ENCODE measurements at regions not wholly inside any gene's neighbourhood (a gene's known extent, or its start where the extent isn't known, plus 50 kb on each side); places are given as distances from the start of the nearest gene placed in this dataset.
"Not testable (repeated sequence)": the region's sequence is repeated elsewhere in the genome, so short reads cannot be mapped to it uniquely, and the experiment has no call there.

DNA sequence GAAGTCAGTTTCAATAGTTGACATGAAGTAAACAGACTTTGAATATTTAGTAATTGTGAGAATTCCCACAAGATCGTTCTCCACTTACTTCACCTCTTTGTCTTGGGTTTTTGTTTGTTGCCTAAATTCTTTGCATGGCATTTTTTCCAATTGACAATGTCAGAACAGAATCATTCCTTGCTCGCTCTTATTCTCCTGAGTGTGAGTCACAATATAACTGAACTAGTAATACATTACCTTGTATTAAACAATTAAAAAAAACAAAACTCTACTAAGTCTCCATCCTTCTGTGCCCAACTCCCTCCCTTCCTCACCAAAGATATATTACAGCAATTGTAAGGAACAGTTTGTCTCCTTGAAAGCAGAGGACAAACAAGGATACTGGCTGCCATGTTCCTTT lies 638.8 kb upstream of the NOVA1 start:
- DNase-seq (ENCODE audit: low spot score), result no peak

DNA sequence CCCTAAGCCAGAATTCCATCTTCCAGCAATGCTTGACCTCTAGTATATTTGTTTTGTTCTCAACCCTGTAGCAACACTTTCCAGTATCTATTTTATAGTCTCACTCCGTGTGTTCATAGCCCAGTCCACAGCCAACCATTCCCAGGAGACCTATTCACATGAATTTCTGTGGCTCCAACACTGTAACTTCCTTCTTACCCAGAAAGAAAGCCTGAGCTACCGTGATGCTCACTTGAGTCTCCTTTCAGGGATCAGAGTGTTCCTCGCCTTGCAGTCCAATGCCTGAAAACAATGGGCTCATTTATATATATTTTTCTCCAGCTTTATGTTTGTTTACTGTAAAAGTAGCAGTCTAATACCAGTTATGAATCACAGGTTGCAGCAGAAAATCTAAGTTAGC lies 645.0 kb upstream of the NOVA1 start:
- DNase-seq (ENCODE audit: low spot score), result no peak

DNA sequence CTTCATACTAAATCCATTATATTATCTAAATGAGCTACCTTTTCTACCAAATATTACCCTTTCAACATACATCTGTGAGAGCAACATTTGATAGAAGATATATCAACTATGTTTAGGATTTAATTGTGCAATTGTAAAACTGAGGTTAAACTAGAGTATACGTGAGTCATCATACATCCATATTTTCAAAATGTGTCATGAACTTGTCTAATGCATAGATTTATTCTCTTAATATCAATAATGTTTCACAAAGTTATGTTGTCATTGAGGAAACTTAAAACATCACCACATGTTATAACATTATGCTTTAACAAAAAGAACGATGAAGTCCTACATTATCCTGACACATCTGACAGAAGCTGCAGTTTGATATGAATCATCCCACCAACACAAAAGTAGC lies 645.5 kb upstream of the NOVA1 start:
- DNase-seq (ENCODE audit: low spot score), result no peak

DNA sequence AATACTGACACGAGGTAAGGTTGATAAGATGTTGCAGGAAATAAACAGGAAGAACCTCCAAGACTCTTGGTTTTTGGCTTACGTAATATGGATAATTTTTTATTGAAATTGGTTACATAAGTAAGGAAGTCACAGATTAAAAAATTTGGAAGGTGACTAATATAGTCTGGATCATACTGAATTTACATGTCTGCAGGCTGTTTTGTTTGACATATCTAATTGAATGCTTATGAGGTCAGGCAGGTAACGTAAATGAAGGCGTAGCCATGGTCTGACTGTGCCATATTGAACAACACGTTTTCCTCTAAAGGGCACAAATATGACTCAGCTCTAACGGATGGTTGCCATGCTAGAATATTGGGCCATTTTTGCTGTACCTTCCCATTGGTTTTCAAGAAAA lies 648.1 kb upstream of the NOVA1 start:
- no peak for DNase-seq (ENCODE audit: low spot score)

DNA sequence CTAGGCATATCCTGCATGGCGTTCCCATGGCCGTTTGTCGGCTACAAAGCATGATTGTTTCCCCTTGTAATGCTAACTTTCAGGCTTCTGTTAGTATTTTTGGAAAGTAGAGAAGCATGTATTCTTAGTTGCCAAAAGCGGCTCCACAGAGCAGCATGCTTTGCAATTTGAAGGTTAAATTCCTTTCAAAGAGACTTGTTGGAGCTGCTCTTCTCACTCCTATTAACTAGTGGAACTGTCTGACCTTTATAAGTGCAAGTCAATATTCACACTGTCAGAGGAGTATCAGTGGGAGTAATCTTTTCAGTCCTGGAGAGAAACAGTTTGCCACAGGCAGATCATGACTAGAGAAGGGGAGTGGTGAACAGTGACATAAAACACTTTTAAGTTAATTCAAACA lies 656.1 kb upstream of the NOVA1 start:
- DNase-seq (ENCODE audit: low spot score), result no peak

DNA sequence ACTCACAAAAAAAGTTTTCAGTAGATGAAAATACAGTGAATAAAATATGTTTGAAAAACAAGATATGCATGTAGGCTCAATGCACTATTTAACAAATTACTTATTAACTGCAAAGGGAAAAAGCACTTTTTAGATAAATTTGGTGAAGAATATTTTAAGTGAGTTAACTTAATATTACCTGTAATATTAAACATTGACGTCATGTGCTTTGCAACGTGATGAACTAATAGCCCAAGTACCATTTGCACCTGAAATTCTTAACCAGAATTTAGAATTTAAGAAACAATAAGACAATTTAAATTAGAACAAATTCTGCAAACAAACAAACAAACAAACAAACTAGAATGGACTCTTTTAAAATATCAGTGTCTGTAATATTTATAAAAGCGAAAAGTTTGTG lies 659.0 kb upstream of the NOVA1 start:
- DNase-seq (ENCODE audit: low spot score), result no peak

DNA sequence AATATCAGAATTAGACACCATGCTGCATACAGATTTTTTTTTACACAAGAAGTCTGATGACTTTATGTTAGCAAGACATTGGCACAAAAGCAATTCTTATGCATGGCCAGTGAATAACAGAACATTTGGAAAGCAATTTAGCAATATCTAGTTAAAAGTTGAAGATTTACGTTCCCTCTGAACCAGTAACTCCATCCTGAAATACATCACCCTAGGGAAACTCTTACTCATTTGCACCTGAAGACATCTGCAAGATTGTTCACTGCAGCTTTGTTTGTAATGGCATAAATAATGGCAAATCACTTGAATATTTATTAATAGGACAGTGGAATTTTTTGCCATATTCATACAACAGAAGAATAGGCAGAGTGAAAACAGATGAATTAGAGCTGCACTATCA lies 670.0 kb upstream of the NOVA1 start:
- DNase-seq (ENCODE audit: low spot score), result no peak

DNA sequence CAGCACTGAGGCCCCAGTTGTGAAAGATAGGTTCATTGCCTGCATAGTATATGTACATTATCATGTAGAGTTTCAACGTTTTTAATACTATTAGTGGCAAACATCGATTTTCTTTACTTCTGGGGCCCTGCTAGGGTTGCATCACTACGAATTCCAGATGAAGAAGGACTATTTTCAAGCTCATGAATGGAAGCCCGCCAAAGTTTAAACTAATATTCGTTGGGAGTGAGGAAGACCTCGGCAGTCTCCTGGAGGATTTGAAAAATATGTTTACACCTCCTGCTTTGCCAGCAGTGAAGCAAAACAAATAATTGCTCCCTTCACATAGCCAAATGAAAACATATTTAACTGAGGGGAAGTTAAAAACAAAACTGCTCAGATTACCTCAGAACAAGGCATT lies 672.9 kb upstream of the NOVA1 start:
- DNase-seq (ENCODE audit: low spot score), result no peak

DNA sequence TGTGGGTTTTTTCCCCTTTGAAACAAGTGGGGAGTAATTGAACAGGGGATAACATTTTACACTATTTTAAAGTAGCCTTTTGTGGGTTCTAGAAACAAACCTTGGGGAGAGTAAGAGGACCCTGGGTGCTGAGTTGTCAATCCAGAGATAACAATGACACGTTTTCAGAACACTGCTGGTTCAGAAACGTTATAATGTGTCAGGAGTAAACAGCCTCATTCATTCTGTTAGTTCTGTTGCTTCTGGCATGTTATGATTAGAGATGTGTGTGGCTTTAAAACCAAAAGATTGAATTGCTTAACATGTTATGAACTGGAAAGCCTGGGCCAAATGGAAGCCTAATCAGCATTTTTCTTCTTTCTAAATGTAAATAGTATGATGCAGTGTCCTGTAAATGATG lies 680.5 kb upstream of the NOVA1 start:
- no peak for DNase-seq (ENCODE audit: low spot score)

DNA sequence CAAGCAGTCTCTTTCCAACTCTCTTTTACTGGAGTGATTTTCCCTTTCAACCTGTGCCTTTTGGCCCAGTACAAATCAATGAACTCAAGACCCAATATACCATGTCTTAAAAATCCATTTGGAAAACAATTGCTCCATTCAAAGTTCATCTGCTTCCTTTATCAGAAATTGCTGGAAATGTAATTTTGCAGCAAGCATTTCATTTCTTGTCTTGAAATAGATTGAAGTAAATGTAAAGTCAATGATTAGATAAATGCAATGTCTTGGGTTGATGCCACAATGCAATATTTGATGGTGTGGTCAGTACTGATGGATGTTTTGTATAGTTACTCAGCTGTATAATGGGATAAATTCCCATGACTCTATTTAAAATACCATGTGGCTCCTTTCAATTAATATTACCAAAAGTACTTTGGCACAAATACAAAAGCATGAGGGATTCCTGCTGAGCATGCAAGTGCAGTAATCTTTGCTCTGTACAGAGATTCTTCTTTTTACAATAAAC lies 707.7 kb upstream of the NOVA1 start:
- no peak for DNase-seq (ENCODE audit: low spot score)

DNA sequence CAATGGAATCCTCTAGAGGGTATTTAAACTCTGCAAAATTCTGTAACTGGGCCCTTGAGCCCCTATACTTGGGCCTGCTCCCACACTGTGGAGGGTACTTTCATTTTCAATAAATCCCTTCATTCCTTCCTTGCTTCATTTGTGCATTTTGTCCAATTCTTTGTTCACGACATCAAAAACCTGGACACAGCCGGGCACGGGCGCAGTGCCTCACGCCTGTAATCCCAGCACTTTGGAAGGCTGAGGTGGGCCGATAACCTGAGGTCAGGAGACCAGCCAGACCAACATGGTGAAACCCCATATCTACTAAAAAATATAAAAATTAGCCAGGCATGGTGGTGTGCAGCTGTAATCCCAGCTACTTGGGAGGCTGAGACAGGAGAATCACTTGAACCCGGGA lies 714.9 kb upstream of the NOVA1 start:
- DNase-seq (ENCODE audit: low spot score), result not testable (repeated sequence)

DNA sequence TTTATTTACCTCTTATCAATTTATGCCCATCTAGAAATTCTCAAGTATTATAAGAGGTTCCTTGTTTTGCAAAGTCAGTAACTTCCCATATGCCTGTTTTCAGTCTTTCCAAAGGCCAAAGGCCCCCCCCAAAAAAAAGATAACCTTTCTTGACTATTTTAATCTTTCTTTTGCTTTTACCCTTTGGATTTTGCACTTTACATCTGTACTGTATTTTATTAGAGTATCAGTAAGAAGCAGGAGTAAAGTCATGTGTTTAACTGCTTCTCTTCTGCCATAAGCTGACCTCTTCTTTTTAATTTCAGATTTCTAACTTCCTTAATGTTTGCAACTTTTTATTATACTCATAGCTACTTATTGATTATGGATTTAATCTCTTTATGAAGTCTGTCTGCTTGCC lies 716.4 kb upstream of the NOVA1 start:
- no peak for DNase-seq (ENCODE audit: low spot score)

DNA sequence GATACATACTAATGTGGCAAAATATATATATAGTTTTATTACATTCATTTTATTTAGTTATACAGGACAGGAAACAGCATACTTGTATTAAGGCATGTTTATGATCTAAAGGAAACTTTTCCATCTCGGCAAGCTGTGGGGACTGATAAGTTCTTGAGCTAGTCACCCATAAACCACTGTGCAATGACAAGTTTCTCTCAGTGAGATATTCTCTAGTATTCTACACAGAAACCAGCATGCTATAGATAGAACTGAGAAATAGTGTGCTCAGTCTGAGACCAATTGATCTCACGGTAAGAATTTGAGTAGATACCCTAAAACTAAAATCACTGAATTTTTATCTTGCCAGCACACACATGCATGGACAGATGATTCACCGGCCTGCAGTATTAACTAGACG lies 717.6 kb upstream of the NOVA1 start:
- DNase-seq (ENCODE audit: low spot score), result no peak

DNA sequence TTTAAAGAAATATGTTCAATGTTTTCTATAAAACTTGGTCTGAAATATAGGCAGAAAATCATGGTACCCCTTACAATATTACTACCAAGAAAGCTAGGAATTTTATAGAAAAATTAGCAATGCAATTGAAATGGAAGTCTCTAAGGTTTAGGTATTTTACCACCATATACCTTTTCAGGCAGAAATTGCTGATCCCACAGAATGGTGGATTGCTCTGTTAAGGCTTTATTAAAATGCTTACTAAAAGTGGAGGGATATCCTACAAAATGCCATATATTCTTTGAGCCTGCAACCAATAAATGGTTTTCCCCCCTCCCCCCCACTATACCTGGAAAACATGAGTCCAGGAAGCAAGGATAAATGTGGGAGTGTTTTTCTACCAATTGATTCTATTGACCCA lies 718.1 kb upstream of the NOVA1 start:
- no peak for DNase-seq (ENCODE audit: low spot score)

DNA sequence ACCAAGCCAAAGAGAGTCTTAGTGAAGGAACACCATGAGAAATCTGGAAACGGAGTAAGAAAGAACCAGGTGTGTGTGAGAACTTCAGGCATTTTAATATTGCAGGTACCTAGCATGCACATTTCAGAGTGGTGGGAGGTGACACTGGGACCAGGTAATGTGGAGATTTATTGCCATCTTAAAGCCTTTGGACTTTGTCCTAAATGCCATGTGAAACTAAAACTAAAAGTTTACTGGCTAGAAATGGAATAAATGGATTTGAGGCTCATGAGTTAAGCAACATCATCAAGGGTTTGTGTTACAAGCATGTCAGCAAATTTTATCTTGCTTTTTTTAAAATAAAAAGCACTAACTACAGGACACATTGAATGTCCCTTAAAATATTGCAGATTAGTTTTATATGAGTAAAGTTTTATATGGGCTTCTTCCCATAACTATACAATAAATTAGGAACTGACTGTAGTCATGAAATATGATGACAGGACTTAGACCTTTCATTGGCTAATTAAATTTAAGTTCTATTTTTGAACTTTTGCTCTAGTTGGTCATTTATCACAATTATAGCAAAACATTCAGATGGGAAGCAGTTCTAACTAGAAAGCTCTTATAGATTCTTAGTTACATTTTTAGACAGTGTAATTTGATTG lies 721.1 kb upstream of the NOVA1 start:
- DNase-seq (ENCODE audit: low spot score), result no peak

DNA sequence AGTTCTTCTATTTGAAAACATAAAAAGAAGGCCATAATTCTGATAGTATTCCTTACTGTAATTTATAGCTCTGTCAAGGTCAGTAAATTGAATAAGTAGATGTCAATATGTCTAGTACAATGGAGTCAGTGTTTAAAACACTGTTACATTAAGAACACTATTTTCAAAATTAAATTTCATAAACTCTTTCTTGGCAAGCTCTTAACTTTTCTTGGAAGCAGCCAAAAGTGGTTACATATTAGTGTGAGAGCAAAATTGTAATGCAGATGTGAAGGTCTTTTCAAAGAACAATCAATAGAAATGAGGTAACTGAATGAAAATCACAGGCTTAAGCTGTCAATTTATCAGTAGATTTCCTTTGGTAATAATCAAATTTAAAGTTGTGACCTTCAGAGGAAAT lies 722.4 kb upstream of the NOVA1 start:
- no peak for DNase-seq (ENCODE audit: low spot score)

DNA sequence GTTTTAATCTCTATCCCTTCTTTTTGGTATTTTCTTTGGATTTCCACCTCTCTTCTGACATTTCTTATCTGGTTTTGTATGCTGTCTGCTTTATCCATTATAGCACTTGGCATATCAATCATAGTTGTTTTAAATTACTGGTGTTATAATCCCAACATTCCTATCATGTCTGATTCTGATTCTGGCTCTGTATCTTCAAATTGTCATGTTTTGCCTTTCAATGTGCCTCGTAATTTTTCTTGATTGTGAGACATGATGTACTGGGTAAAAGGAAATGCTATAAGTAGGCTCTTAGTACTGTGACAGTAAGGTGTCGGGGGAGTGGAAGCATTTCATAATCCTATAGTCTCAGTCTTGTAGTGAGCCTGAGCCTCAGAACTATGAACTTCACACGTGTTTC lies 729.3 kb upstream of the NOVA1 start:
- DNase-seq (ENCODE audit: low spot score), result no peak

DNA sequence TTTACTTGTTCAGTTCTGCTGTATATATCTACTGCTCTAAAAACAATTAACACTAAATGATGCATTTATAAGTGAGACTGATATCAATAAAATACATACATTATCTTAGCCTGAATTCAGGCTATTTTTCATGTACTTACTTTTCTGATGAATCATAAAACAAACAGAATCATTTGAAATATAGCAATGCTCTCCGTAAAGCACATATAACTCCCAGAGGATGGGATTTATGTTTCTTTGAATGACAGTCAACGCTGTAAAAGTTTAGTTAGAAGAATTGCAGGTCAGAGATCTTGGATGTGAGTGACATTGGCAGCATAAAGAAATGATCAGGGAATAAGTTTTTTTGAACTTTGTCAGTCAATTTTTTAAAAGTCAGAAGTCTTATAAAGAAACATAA lies 740.2 kb upstream of the NOVA1 start:
- no peak for DNase-seq (ENCODE audit: low spot score)

DNA sequence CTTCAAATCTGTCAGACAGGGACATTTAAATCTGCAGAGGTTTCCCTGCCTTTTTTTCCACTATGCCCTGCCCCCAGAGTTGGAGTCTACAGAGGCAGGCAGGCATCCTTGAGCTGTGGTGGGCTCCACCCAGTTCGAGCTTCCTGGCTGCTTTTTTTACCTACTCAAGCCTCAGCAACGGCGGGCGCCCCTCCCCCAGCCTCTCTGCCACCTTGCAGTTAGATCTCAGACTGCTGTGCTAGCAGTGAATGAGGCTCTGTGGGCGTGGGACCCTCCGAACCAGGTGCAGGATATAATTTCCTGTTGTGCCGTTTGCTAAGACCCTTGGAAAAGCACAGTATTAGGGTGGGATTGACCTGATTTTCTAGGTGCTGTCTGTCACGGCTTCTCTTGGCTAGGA lies 765.2 kb upstream of the NOVA1 start:
- not testable (repeated sequence) for DNase-seq (ENCODE audit: low spot score)

DNA sequence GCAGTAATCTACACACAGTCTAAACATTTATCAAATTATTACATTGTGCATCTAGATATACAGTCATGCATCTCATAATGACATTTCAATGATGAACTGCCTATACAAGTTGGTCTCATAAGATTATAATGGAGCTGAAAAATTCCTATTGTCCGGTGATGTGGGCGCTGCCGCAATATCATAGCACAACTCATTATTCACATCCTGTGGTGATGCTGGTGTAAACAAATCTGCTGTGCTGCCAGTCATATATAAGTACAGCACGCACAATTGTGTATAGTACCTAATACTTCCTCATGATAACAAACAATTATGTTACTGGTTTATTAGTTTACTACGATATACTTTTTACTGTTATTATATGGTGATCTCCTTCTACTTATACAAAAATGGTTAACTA lies 768.8 kb upstream of the NOVA1 start:
- DNase-seq (ENCODE audit: low spot score), result no peak

DNA sequence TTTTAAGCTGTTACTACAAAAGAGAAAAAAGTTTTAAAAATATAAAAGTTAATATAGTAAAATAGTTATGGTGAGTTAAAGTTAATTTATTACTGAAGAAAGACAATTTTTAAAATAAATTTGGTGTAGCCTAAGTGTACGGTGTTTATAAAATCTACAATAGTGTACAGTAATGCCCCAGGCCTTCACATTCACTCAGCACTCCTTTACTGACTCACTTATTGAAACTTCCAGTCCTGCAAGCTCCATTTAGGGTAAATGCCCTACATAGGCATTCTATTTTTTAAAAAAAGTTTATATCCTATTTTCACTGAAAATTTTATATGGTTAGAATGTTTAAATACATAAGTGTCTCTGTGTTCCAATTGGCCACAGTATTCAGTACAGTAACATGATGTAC lies 769.5 kb upstream of the NOVA1 start:
- no peak for DNase-seq (ENCODE audit: low spot score)

DNA sequence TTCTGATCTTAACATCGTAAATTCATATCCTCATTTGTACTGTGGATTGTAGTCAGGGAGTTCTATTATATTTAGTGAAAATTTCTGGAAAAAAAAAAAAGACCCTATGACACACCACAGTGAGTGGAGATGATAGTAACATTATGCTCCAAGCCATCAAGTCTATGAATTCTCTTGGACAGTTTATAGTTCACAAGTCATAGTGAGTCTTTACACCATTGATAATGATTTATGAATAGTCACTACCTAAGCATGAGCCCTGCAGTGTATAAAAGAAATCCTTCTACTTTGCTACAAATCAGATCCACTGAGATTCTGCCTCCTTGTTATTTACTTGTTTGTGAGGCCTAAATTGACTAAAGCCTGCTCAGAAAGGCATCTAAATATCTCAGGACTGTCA lies 772.2 kb upstream of the NOVA1 start:
- DNase-seq (ENCODE audit: low spot score), result no peak

DNA sequence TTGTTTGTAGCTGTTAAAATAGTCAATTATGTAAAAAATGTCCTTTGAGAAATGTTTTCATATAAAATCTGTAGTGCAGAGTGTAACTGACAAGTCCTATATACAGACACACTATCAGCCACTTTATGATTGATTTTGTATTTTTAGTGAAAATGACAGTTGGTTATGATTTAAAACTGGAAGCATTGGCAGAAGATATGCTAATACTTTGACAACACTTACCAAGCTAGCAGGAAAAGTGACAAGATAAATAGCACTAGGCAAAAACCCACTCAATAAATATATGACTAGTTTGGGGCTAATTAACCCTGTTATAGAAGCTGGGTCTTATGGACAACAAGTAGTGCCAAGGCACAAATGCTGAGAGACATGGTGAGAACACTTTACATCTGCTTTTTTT lies 772.9 kb upstream of the NOVA1 start:
- DNase-seq (ENCODE audit: low spot score), result no peak

DNA sequence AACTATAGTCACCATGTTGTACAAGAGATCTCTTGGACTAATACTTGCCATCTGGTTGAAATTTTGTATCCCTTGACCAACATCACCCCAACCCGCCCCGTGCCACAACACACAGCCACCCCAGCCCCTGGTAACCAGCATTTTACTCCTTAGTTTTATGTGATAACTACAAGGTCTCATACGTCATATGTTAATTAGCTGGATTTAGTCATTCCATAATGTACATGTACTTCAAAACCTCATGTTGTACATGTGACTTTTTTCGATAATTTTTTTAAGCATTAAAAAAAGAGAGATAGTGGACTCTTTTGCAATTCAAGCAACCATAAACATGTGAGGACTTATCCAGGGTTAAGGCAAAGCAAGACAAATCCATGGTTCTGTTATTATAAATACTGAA lies 773.4 kb upstream of the NOVA1 start:
- DNase-seq (ENCODE audit: low spot score), result no peak

DNA sequence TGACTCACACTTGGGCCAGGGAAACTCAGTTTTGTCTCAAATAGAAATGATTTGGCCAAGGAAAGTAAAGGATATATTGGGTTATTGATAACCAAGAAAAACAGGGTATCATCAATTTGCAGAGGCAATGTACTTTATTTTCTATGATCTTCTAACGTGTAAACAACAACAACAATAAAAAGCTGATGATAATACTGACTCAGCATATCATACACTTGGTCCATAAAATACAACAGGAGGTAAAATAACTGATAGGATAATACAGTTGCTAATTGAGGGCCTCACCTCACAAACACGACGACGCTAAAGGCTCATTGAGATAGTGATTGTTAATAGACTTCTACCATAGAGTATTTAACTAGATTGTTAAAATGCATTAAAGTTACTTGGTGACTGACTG lies 774.0 kb upstream of the NOVA1 start:
- DNase-seq (ENCODE audit: low spot score), result no peak
